Activated effector memory CD4-positive, alpha-beta T cell treated with Interleukin-2 at 50 U/mL for 16 hours (primary cell): ENCODE measurements at regions not wholly inside any gene's neighbourhood (a gene's known extent, or its start where the extent isn't known, plus 50 kb on each side); places are given as distances from the start of the nearest gene placed in this dataset.
A peak's percentile ranks its signal among the peaks of the same experiment; 100 is the strongest.
"Not testable (repeated sequence)": the region's sequence is repeated elsewhere in the genome, so short reads cannot be mapped to it uniquely, and the experiment has no call there.

Source experiments
- DNase-seq: peaks from one replicate; pipeline ENCODE4 v3.0.0-alpha.2; 2020

- no peak for DNase-seq
Observed at GRCh38 chr1:229710746-229711145, 84.7 kb downstream of the URB2 start.

GRCh38 chr1:229714306-229714705 lies 88.3 kb downstream of the URB2 start:
- no peak for DNase-seq

GRCh38 chr1:229714964-229715603 lies 89.0 kb downstream of the URB2 start:
- DNase-seq = peak; percentile 27

- DNase-seq = no peak
Observed at GRCh38 chr1:229716069-229716468, 90.0 kb downstream of the URB2 start.

GRCh38 chr1:229716704-229717103 lies 90.7 kb downstream of the URB2 start:
- no peak for DNase-seq

GRCh38 chr1:229717786-229718576 lies 91.9 kb downstream of the URB2 start:
- DNase-seq = no peak

GRCh38 chr1:229726061-229726460 lies 100.0 kb downstream of the URB2 start:
- DNase-seq = no peak

GRCh38 chr1:229729916-229730315 lies 103.9 kb downstream of the URB2 start:
- DNase-seq = no peak

- no peak for DNase-seq
Observed at GRCh38 chr1:229730573-229730972, 104.5 kb downstream of the URB2 start.

GRCh38 chr1:229732061-229732460 lies 106.0 kb downstream of the URB2 start:
- DNase-seq = no peak

- DNase-seq = no peak
Observed at GRCh38 chr1:229736376-229736775, 110.3 kb downstream of the URB2 start.

GRCh38 chr1:229742614-229743013 lies 116.6 kb downstream of the URB2 start:
- DNase-seq = not testable (repeated sequence)

GRCh38 chr1:229749992-229750391 lies 123.9 kb downstream of the URB2 start:
- no peak for DNase-seq

- no peak for DNase-seq
Observed at GRCh38 chr1:229751610-229752009, 125.6 kb downstream of the URB2 start.

- no peak for DNase-seq
Observed at GRCh38 chr1:229752679-229753078, 126.6 kb downstream of the URB2 start.

GRCh38 chr1:229753764-229754551 lies 127.9 kb downstream of the URB2 start:
- DNase-seq = no peak

GRCh38 chr1:229756666-229757065 lies 130.6 kb downstream of the URB2 start:
- DNase-seq = no peak

- DNase-seq = no peak
Observed at GRCh38 chr1:229757226-229757625, 131.2 kb downstream of the URB2 start.

- DNase-seq = no peak
Observed at GRCh38 chr1:229758101-229759036, 132.3 kb downstream of the URB2 start.

GRCh38 chr1:229759037-229759435 lies 133.0 kb downstream of the URB2 start:
- no peak for DNase-seq

GRCh38 chr1:229759586-229759985 lies 133.5 kb downstream of the URB2 start:
- DNase-seq = no peak

- no peak for DNase-seq
Observed at GRCh38 chr1:229760478-229760996, 134.5 kb downstream of the URB2 start.
